Psoas muscle (tissue), 7 donors: ENCODE measurements at regions not wholly inside any gene's neighbourhood (a gene's known extent, or its start where the extent isn't known, plus 50 kb on each side); places are given as distances from the start of the nearest gene placed in this dataset.

Source experiments
- ATAC-seq, 4 donors: fragments of 200-7000 bp; cut with Tn5 transposase; one replicate each; pipeline ENCODE4 v1.9.1; 2020; ENCODE audit warnings: moderate library complexity in 3 of 4, mild to moderate bottlenecking in 2 of 4
- DNase-seq, 2 donors: peaks; one replicate each; pipeline ENCODE4 v3.0.0-alpha.2; 2020
- H3K27ac ChIP-seq: fragments of 200-600 bp; one replicate; pipeline ENCODE4 v1.8.0; 2022
- H3K27me3 ChIP-seq, 3 donors: fragments of 200-600 bp in 1 of 3; one replicate each; pipeline versions ENCODE4 v1.6.1 to v1.8.0; 2013 to 2022; ENCODE audit warnings: low read length in 2 of 3, mild to moderate bottlenecking in 2 of 3, moderate library complexity in 1 of 3; ENCODE audit not compliant: insufficient read depth in 3 of 3
- H3K36me3 ChIP-seq, 2 donors: fragments of 200-600 bp in 1 of 2; one replicate each; pipeline versions ENCODE4 v1.6.1 to v1.8.0; 2013 to 2022; ENCODE audit warnings: low read depth in 1 of 2, mild to moderate bottlenecking in 1 of 2, moderate library complexity in 1 of 2; ENCODE audit not compliant: insufficient read depth in 1 of 2
- H3K4me1 ChIP-seq: fragments of 200-600 bp; one replicate; pipeline ENCODE4 v1.8.0; 2022
- H3K4me3 ChIP-seq: fragments of 200-600 bp; one replicate; pipeline ENCODE4 v1.8.0; 2022; ENCODE audit warnings: mild to moderate bottlenecking
- H3K9me3 ChIP-seq: fragments of 200-600 bp; one replicate; pipeline ENCODE4 v1.8.0; 2022
- WGBS, 3 donors: extraction: QIAGEN DNeasy Blood & Tissue Kit; methylation state at CpG; one replicate each; pipeline versions ENCODE4 v1.1.6 to v1.1.7; 2013; 5-methylcytosine and 5-hydroxymethylcytosine counted together
- intact Hi-C, 2 donors: fragments of 100-400 bp; cut with DNase I; formaldehyde crosslinking; loops; one replicate each; pipeline versions ENCODE4 v1.11.0 to v1.14.2; 2022
- TF ChIP-seq, protein P1 (sequence below): fragments of 200-600 bp; IDR thresholded peaks from one replicate; pipeline ENCODE4 v1.8.0; 2022; ENCODE audit warnings: antibody characterized with exemption
- donor health status: healthy with polysubstance abuse.
- donor health status: DM: no; HTN: no; CAD: no; lungs with moderate emphysema.
- donor health status: Bipolar disorder and iron deficiency.
- donor health status: healthy.
- donor health status: DM: yes; HTN: yes; CAD: no.
- donor health status: DM: no; HTN: no; CAD: no.
- donor health status: DM: yes; HTN: yes; CAD: no.

DNA sequence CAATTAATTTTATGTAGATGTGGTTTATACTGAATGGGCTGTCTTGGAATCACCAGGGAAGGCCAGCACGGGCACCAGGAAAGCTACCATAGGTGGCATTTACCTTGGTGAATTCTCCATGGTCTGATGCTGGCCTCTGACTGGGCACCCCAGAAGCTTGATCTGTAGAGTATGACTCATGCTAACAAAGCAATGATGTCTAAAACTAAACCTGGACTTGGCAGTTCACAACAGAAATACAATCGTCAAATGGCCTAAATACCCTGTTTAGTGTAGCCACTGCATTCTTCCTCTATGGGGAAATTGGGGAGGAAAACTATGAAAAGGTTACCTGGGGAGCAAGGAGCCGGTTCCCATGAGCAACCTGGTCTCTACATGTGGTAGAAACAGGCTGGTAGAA is 98.0 kb downstream of the ATPSCKMT start:
- DNase-seq, result no peak
- no peaks in the 10 kb centered on the region for H3K36me3 ChIP-seq
- TF ChIP-seq, protein P1, sequence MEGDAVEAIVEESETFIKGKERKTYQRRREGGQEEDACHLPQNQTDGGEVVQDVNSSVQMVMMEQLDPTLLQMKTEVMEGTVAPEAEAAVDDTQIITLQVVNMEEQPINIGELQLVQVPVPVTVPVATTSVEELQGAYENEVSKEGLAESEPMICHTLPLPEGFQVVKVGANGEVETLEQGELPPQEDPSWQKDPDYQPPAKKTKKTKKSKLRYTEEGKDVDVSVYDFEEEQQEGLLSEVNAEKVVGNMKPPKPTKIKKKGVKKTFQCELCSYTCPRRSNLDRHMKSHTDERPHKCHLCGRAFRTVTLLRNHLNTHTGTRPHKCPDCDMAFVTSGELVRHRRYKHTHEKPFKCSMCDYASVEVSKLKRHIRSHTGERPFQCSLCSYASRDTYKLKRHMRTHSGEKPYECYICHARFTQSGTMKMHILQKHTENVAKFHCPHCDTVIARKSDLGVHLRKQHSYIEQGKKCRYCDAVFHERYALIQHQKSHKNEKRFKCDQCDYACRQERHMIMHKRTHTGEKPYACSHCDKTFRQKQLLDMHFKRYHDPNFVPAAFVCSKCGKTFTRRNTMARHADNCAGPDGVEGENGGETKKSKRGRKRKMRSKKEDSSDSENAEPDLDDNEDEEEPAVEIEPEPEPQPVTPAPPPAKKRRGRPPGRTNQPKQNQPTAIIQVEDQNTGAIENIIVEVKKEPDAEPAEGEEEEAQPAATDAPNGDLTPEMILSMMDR, result no peak
- no peak overlapping the region for H3K27ac ChIP-seq
- H3K9me3 ChIP-seq, result no peaks in the 10 kb centered on the region
- H3K27me3 ChIP-seq, result no peaks in the 10 kb centered on the region
- no peak overlapping the region for H3K4me3 ChIP-seq
- 73 to 84% (median 78%) methylated on average over 3 of the region's 3 CpGs for WGBS, 3 donors
- ATAC-seq, result no peak
- intact Hi-C loops, result no loop called here
- H3K4me1 ChIP-seq, result no peaks in the 10 kb centered on the region

DNA sequence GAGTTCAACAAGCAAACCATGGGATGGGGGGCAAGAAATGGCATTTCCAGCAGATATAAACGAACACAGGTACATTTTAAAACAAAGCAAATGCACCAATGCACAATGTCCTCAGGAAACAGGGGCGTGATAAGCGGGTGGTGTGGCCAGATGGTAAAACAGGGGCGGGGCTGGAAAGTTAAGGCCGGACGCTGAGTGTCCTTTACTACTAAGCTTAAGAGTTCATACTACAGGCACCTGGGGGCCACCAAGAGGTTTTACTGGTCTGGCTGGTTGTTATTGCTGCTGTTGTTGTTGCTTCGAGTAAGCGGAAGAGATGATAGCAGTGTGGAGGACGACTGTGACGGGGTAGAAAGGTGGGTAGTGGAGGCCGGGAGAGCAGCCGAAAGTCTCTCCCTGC is 99.8 kb downstream of the ATPSCKMT start:
- no peak for ATAC-seq
- Histone ChIP-seq H3K27ac (no peak overlapping the region), H3K9me3 (no peaks in the 10 kb centered on the region), H3K27me3 (no peaks in the 10 kb centered on the region), H3K4me1 (no peaks in the 10 kb centered on the region), H3K4me3 (no peak overlapping the region), H3K36me3 (no peaks in the 10 kb centered on the region)
- no peak for DNase-seq
- intact Hi-C loops, result no loop called here
- TF ChIP-seq, protein P1, result no peak
- 86 to 90% (median 87%) methylated on average over 12 of the region's 12 CpGs for WGBS, 3 donors

DNA sequence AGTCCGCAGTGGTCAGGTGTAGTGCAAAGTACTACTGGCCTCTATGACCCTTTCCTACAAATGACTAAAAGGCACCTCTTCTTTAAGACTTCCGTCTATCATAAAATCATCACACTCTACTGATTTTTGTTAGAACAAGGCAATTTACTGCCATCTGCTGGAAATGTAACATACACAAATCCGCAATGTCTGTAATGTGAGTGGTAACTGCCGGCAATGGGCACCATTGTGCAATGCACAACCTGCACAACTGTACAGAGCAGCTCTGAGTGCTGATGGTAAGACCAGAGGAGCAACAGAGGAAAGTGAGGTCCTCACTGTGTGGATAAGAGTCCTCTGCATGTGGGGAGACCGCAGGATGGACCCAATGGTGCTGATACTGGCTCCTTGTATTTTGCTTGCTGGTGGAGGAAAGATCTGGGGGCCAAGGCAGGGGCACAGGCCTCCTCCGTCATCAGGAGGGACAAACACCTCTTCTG is 103.7 kb downstream of the ATPSCKMT start:
- intact Hi-C loops, result no loop called here
- WGBS, 3 donors, result 65 to 70% (median 67%) methylated on average over 6 of the region's 6 CpGs
- TF ChIP-seq, protein P1, result no peak

DNA sequence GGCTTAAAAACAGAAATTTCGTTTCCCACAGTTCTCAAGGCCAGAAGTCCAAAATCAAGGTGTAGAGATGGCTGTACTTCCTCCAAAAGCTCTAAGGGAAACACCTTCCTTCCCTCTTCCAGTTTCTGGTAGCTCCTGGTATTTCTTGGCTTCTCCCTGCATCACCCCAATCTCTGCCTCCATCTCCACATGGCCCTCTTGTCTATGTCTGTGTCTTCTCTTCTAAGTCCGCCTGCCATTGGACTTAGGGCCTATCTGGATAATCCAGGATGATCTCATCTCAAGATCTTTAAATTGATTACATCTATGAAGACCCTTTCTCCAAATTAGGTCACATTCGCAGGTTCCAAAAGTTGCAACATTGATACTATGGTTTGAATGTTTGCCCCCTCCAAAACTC is 105.6 kb downstream of the ATPSCKMT start:
- intact Hi-C loops, result no loop called here
- Histone ChIP-seq H3K4me1 (no peaks in the 10 kb centered on the region), H3K36me3 (no peaks in the 10 kb centered on the region), H3K4me3 (no peak overlapping the region), H3K9me3 (no peaks in the 10 kb centered on the region), H3K27me3 (no peaks in the 10 kb centered on the region), H3K27ac (no peak overlapping the region)
- TF ChIP-seq, protein P1, result no peak
- DNase-seq (no peak), ATAC-seq (no peak)
- WGBS, 3 donors, result 92 to 97% (median 97%) methylated on average over 3 of the region's 3 CpGs

More for the DNA sequence above, 103.7 kb downstream of the ATPSCKMT start:
- no peaks in the 10 kb centered on the region for H3K36me3 ChIP-seq
- ATAC-seq, result no peak
- no peak overlapping the region for H3K27ac ChIP-seq
- no peak for DNase-seq
- no peak overlapping the region for H3K4me3 ChIP-seq
- no peaks in the 10 kb centered on the region for H3K27me3 ChIP-seq
- no peaks in the 10 kb centered on the region for H3K9me3 ChIP-seq
- H3K4me1 ChIP-seq, result no peaks in the 10 kb centered on the region
